ENCODE measurements at regions not wholly inside any gene's neighbourhood (a gene's known extent, or its start where the extent isn't known, plus 50 kb on each side); places are given as distances from the start of the nearest gene placed in this dataset.

DNA sequence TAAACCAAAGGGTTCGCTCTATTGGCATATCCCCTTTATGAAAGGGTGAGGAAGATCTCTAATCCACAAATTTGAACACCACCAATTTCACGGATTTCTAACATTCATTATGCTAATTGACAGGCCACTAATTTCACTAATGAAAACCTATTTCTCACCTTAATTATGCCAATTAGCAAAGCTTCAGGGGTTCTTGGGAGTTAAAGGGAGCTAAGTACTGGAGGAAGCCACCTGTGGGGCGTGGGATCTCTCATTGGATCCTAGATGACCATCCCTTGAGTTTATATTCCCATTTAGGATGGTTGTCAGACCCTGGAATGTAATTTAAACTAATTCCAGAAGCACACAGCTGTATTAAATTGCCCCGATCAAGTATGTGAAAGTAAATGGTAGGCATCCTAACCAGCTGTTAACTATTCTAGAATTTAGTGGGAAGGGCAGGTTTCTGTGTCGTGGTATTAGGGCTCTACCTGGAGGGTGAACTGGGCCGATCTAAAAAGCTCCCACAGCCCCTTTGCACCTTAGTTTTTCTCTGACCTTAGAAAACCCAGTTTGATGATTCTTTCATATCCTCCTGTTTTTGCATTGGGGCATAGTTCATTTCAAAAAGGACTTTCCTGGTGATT is 77.1 kb downstream of the C9orf152 start:
- in situ Hi-C loops (cut with MboI; ENCODE audit: low sequenced_read_pairs): loop anchor here (25.0 kb wide), 1 partner anchor 544 kb away; no protein-coding TSS in a partner anchor

DNA sequence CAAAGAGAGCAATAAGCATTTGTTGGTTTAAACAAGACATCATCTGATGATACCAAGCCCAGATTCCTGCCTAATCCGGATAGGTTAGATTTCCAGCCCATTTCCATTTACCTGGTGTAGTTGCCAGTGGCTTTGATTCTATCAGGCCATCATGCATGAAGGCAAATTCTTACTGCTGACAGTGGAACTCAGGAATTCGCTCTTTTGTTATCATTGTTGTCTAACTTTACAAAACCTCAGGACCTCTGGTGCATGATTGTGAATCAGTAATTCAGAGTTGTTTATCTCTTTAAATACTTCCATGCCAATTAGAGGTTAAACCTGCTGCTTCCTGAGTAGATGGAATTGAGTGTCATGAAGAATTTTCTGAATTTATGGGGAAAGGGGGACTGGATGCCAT is 76.5 kb downstream of the C9orf152 start:
- in situ Hi-C loops (cut with MboI; ENCODE audit: low sequenced_read_pairs): loop anchor here (25.0 kb wide), 1 partner anchor 544 kb away; no protein-coding TSS in a partner anchor

DNA sequence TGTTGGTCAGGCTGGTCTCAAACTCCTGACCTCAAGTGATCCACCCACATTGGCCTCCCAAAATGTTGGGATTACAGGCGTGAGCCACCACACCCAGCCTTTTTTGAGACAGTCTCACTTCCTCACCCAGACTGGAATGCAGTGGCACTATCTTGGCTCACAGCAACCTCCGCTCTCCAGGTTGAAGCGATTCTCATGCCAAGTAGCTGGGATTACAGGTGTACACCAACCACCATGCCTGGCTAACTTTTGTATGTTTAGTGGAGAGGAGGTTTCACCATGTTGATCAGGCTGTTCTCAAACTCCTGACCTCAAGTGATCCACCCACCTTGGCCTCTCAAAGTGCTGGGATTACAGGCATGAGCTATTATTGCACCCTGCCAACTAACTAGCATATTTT is 75.4 kb downstream of the C9orf152 start:
- in situ Hi-C loops (cut with MboI; ENCODE audit: low sequenced_read_pairs): loop anchor here (25.0 kb wide), 1 partner anchor 545 kb away; no protein-coding TSS in a partner anchor

DNA sequence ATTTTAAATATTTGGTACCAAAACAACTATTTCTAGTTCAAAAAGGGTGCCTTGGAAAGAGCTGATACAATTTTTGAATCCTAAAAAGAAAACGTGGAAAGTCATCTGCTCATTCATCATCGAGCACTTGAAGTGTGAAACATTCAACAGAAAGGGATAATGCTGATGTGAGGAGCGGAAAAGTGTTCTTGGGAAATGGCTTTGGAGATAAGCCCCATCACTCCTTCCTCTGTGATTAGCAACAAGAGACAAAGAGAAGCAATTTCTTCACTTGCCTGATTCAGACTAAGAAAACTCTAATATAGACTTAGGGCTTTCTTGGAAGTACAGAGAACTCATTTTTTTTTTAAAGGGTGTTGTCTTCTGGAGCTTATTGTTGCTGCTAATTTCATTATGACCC is 74.9 kb downstream of the C9orf152 start:
- in situ Hi-C loops (cut with MboI; ENCODE audit: low sequenced_read_pairs): loop anchor here (25.0 kb wide), 1 partner anchor 546 kb away; no protein-coding TSS in a partner anchor

DNA sequence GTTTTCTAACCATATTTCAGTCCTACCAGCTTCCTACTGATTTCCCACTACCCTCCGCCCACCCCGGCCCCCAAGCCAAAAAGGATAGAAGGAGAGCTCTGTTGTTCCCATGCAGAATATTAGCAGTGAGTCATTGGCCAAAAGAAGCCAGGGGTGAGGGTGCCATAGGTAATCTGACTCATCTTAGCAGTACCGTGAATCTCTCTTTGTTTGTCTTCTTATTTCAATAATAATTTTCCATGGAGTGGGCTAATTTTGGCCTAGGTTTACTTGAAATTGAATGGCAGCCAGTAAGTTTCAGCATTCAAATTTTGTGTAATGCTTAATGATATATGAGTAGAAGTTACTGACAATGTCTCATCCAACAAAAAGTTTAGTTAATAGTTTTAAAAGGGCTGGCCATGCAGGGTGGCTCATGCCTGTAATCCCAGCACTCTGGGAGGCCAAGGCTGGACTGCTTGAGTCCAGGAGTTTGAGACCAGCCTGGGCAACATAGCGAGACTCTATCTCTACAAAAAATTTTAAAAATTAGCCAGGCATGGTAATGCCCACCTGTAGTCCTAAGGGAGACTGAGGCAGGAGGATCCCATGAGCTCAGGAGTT is 74.2 kb downstream of the C9orf152 start:
- in situ Hi-C loops (cut with MboI; ENCODE audit: low sequenced_read_pairs): loop anchor here (25.0 kb wide), 1 partner anchor 546 kb away; no protein-coding TSS in a partner anchor

DNA sequence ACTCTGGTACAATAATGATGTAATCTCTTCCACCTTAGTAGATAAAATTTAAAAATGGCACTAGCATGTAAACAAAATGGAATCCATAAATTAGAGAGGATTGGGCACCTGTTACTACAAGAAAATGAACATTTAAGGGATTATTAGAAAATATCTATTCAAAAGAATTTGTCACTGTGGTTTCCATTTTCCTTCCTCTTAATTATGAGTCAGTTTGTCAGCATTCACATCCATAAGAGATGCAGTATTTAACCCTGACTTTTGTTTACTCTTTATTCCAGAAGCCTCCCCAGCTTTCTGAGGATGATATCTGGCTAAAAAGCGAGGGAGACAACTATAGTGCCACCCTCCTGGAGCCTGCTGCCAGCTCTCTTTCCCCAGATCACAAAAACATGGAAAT is 72.1 kb downstream of the C9orf152 start:
- in situ Hi-C loops (cut with MboI; ENCODE audit: low sequenced_read_pairs): loop anchor here (25.0 kb wide), 1 partner anchor 549 kb away; no protein-coding TSS in a partner anchor

DNA sequence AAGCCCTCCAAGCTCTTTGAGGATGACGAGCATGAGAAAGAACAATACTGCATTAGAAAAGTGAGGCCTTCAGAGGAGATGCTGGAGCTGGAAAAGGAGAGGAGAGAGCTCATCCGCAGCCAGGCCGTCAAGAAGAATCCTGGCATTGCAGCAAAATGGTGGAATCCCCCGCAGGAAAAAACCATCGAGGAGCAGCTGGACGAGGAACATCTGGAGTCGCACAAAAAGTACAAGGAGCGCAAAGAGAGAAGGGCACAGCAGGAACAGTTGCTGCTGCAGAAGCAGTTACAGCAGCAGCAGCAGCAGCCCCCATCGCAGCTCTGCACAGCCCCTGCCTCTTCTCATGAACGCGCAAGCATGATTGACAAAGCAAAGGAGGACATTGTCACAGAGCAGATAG is 71.2 kb downstream of the C9orf152 start:
- in situ Hi-C loops (cut with MboI; ENCODE audit: low sequenced_read_pairs): loop anchor here (25.0 kb wide), 1 partner anchor 550 kb away; no protein-coding TSS in a partner anchor

DNA sequence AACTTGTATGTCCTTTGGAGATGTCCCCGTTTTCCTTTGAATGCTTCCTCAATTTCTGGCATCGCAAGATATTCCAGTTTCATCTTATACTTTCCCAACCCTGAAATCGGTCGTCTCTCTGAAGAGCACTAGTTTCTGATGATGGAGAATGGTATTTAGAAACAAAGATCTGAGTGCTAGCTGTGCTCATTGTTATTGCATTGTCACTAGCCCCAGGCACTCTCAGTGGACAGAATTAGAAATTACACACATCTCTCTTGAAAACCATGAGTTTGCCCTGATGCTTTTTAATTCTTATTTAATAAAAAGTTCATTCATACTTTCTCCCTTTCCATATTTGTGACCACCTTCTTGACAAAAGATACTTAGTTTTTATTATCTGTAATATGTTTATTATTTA is 67.7 kb downstream of the C9orf152 start:
- in situ Hi-C loops (cut with MboI; ENCODE audit: low sequenced_read_pairs): loop anchor here (25.0 kb wide), 1 partner anchor 553 kb away; no protein-coding TSS in a partner anchor

DNA sequence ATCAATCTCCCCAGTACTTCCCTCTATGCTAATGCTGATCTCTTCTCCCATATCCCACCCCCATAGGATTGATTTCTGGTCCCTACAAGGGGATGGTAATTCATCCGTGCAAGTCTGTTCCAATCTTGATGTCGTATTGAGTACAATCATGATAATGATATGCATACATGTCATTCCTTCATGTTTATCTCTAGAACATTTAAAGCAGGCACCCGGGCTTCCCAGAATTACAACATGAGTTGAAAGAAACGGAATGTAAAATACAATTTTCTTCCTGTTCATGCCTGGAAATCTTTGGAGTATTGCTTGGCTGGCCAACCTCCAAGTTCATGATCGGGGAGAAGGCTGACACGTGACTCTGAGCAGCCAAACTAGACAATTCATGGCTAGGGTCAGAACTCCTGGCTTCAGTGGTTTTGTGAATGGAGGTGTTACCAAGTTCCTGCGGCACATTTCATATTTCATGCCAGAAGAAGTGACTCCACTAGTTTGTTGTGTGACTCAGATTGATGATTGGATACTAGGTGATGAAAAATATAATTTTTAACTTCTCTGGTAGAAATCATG is 66.6 kb downstream of the C9orf152 start:
- in situ Hi-C loops (cut with MboI; ENCODE audit: low sequenced_read_pairs): loop anchor here (25.0 kb wide), 1 partner anchor 554 kb away; no protein-coding TSS in a partner anchor

DNA sequence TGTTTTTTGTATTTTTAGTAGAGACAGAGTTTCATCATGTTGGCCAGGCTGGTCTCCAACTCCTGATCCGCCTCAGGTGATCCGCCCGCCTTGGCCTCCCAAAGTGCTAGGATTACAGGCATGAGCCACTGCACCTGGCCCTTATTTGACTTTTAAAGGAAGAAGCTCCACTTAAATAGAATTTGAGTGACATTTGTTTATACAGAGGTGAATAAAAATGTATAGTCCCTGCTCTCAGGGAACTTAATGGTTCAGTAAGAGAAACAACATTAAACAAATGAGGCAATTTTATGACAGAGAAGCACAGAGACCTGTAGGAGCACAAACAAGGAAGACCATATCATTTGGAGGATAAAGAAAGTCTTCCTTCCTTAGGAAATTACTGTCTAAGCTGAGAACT is 65.7 kb downstream of the C9orf152 start:
- in situ Hi-C loops (cut with MboI; ENCODE audit: low sequenced_read_pairs): loop anchor here (25.0 kb wide), 1 partner anchor 555 kb away; no protein-coding TSS in a partner anchor

DNA sequence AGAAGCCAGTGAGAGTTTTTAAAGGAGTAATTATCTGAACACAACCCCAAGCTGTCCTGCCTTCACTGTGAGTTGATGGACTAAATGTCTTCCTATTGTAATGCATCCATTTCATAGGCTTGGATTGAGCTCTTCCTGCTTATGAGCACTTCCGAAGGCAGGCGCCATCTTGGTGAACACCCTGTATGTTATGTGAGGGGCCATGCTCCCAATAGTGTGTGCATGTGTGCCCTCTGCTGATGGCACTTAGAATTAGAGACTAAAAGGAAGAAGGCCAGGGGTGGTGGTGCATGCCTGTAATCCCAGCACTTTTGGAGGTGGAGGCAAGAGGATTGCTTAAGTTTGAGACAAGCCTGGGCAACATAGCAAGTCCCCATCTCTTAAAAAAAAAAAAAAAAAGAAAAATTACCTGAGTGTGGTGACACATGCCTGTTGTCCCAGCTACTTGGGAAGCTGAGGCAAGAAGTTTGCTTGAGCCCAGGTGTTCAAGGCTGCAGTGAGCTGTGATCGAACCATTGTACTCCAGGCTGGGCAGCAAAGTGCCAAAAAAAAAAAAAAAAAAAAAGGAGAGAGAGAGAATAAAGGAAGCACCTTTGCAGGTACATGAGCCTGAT is 65.0 kb downstream of the C9orf152 start:
- in situ Hi-C loops (cut with MboI; ENCODE audit: low sequenced_read_pairs): loop anchor here (25.0 kb wide), 1 partner anchor 556 kb away; no protein-coding TSS in a partner anchor

DNA sequence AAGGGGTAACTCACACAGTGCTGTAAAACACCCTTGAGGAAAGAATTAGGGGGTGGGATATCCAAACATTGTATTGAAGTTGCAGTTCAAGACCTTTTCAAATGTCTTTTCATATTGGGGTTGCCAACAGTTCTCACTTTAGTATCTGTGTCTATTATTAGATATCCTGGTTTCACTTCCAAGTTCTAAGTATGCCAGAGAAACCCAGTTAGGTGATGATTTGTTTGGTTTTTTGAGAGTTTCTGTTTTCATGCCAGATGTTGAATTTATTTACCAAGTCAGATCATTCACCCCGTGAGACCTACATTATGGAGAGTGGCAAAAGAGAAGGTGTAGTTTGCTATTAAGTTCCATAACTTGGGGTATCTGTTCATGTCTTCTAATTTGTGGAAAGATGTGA is 64.5 kb downstream of the C9orf152 start:
- in situ Hi-C loops (cut with MboI; ENCODE audit: low sequenced_read_pairs): loop anchor here (25.0 kb wide), 1 partner anchor 556 kb away; no protein-coding TSS in a partner anchor

DNA sequence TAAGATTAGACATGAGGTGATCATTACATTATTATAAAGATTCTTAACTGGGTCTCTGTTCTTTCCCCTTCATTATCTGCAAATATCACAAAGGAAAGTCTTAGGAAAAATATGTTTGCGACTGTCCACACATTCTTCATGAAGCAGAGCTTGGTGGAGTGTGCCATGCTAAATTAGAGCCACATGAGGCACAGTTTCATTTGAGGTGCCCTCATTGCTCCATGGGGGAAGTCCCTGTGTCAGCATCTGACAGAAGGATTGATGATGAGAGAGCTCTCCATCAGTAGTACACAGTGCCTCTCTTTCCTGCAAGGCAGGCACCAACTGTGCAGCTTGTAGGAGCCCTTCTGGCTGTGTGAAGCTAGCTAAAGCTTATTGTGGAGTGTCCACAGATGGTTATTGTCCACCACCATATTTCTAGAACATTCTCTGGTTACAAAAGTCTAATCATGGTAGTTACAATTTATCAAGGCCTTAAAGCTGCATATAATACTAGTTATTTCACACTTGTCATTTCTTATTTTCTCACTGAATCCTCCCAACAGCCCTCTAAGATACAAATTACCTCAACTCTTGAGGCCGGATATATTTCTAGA is 63.9 kb downstream of the C9orf152 start:
- in situ Hi-C loops (cut with MboI; ENCODE audit: low sequenced_read_pairs): loop anchor here (25.0 kb wide), 1 partner anchor 557 kb away; no protein-coding TSS in a partner anchor

DNA sequence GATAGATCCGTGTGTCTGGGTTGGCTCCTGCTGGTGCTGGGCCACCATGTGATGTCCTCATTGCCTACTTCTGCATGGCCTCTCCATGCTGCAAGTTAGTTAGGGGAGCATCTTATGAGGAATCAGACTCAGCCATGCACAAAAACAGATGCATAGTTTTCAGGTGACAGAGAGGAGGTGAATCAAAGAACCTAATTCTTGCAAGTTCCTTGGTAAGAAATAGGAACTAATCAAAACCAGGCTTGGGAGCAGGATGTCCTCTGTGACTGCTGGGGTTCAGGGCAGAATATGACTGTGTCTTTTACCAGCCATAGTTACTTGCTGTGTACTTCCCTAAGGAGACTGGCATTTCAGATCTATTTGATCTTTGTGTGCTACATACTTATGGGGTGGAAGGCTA is 61.6 kb downstream of the C9orf152 start:
- in situ Hi-C loops (cut with MboI; ENCODE audit: low sequenced_read_pairs): loop anchor here (25.0 kb wide), 1 partner anchor 559 kb away; no protein-coding TSS in a partner anchor

DNA sequence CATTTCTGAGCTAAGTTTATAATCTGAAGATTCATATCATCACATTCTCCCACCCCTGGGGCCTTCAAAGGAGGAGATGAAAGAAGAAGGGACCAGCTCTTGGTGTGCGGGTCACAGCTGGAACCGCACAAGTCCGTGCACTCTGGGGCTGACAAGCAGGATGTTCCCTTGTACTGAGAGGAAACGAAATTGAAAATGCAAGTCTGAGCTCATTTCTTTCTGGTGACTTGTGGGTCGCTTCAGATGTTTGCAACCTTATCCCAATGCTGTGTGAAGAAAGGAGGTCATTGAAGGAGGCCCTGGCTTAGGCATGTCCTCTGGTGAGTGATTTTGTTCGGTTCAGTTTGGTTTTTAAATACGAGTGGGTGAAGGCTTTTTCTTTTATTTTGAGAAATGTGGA is 59.6 kb downstream of the C9orf152 start:
- in situ Hi-C loops (cut with MboI; ENCODE audit: low sequenced_read_pairs): loop anchor here (25.0 kb wide), 1 partner anchor 561 kb away; no protein-coding TSS in a partner anchor

DNA sequence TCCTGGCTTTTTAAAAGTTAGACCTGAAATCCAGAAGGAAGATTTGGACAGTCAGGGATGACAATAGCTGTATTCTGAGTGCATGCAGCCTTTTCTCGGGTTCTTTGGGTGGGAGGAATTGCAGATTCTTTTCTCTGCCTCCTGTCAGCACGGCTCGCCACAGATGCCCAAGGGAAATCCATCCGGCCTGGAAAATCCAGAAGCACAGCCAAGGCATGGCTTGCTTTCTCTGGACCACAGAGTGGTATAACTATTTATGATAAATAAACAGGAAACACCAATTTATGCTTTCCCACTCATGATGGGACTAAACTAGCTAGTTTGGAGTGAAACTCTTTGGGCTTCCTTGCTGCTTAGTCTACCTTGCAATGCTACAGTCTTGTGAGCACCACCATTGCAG is 59.1 kb downstream of the C9orf152 start:
- in situ Hi-C loops (cut with MboI; ENCODE audit: low sequenced_read_pairs): loop anchor here (25.0 kb wide), 1 partner anchor 562 kb away; no protein-coding TSS in a partner anchor
